Ovary (tissue), 3 donors: ENCODE measurements at regions not wholly inside any gene's neighbourhood (a gene's known extent, or its start where the extent isn't known, plus 50 kb on each side); places are given as distances from the start of the nearest gene placed in this dataset.

ENCODE experiments used
- POLR2A ChIP-seq: fragments of 450-650 bp; IDR thresholded peaks from one replicate; pipeline ENCODE4 v1.6.1; 2017; ENCODE audit warnings: antibody characterized with exemption, mild to moderate bottlenecking, moderate library complexity
- TF ChIP-seq, protein P1 (sequence below), 3 donors: fragments of 450-650 bp in 2 of 3; fragments of 200-600 bp in 1 of 3; IDR thresholded peaks; one replicate each; pipeline versions ENCODE4 v1.5.1 to v1.8.0; 2016 to 2022; ENCODE audit warnings: antibody characterized with exemption in 3 of 3, mild to moderate bottlenecking in 1 of 3
- donor health status: DM: no; HTN: no; CAD: no.

DNA sequence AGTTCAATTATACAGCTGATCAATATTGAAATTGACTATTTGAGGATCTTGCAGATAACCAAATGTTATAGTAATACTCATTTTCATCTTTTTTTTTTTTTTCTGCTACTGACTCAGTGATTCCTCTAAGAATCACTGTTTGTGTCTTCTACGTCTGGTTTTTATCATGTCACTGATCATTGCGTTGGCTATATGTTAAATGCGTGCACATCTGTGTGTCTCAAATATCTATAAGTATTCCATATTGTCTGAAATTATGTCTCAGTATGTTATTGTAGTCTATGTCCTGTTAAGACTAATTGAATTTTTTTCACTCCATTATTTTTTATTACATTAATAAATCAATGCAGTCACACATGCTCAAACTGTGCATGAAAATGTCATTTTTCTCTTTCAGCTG lies 200.5 kb downstream of the PCDH20 start:
- TF ChIP-seq, protein P1, sequence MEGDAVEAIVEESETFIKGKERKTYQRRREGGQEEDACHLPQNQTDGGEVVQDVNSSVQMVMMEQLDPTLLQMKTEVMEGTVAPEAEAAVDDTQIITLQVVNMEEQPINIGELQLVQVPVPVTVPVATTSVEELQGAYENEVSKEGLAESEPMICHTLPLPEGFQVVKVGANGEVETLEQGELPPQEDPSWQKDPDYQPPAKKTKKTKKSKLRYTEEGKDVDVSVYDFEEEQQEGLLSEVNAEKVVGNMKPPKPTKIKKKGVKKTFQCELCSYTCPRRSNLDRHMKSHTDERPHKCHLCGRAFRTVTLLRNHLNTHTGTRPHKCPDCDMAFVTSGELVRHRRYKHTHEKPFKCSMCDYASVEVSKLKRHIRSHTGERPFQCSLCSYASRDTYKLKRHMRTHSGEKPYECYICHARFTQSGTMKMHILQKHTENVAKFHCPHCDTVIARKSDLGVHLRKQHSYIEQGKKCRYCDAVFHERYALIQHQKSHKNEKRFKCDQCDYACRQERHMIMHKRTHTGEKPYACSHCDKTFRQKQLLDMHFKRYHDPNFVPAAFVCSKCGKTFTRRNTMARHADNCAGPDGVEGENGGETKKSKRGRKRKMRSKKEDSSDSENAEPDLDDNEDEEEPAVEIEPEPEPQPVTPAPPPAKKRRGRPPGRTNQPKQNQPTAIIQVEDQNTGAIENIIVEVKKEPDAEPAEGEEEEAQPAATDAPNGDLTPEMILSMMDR (IDR thresholded peaks at IDR 0.05): no peak
- TF ChIP-seq POLR2A: no peak
